Smooth muscle cell of the brain vasculature (primary cell): ENCODE measurements at regions not wholly inside any gene's neighbourhood (a gene's known extent, or its start where the extent isn't known, plus 50 kb on each side); places are given as distances from the start of the nearest gene placed in this dataset.

Experiments
- DNase-seq: peaks from one replicate; pipeline ENCODE4 v3.0.0-alpha.2; 2012; ENCODE audit warnings: low read depth, low spot score

DNA sequence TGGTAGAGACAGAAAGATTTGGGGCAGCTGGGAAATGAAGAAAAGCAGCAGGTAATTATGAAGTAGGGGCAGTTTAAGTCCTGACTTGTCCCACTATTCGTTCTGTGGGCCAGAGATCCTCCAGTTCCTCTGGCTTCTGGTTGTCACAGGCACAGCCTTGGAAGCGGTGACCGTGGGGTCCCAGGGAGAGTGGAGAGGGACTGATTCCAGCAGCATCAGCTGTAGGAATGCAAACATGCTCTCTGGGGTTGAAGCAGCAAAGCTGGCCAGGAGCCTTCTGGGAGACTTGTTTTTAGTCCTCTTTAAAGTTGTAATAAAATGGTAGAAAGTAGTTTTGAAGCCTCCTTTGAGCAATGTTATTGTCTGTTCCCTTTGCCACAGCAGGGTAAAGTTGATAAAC is 488.0 kb downstream of the LMO4 start:
- no peak for DNase-seq

DNA sequence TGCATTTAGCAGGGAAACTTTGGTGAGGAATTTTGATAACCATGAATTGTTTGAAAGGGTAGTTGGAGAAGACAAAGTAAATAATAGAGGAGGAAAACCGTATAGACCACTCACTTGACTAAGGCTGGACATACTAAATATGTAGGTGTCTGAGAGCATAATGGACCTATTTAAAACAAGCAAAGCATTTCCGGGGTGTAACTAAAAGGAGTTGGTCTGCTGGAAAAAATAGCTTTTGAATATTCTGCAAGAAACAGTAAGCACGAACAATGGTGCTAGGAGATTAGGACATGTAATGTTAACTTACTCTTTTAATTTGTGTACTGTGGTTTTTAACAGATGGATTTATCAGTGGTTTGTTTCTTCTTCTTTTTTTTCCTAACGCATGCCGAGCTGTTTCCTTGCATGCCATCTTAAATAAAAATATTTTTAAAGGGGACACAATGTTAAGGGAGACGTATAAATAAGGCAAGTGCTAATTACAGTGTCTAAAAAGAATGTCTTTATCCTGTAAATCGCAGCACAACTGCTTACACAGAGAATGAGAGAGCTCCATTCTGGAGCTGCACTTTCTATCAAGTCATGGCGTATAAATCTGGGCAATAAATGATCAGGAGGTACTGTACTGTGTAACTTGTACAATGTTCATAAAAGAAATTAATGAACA is 492.1 kb downstream of the LMO4 start:
- DNase-seq, result no peak

DNA sequence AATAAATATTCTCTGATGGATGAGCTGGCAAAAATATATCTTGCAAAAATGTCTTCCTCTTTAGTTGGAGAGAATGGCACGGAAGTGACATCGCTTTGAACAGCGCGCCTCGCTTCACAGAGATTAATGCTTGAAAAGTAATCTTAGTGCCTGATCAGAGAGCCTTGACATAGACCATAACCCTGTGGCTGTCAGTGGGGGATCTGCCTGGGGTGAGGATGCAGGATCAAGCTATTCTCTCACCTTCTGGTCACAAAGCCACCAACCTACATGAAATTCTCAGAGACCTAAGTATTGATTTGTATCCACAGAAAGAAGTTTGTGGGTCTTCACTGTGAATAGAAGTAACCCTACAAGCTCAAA is 492.6 kb downstream of the LMO4 start:
- DNase-seq, result no peak

DNA sequence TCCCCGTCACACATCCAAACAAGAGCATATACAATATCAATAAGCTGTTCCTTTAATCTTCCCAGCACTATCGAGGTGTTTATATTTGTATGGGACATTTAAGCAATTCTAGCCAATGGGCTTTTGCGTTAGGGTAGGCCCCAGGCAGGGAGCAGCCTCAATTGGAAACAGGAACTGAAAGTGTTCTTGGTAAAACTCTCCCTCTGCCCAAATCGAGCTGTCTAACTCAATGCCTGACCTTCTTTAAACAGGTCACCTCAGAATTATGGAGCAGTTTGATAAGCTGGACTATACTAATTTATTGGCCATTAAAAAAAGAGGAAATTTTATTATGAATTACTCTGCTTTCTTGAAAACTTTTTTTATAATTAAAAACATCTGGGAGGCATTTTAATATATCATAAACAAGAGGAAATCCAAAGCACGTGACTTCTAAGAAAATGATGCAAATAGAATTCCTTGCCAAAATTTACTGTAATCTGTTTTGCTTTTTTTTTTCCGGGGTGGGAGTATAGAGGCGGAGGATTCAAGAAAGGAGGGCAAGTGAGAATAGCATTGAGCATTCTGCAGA is 498.1 kb downstream of the LMO4 start:
- peak; percentile 54 for DNase-seq

DNA sequence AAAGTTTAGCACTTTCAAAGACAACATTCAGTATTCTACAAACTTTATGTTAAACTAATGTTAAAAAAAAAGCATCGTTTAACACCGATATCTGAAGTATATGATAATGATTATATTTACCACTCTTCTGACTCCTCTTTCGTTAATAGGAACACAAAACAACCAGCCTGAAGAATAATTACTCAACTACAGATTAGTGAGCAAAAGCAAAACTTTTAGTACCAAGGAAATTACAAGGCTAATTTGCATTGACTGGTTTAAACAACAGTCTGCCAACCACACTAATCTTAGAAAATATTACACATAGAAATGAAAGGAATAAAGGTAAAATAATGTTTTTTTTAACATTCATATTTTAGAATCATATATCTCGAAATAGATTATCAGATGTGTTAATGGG is 500.7 kb downstream of the LMO4 start:
- no peak for DNase-seq

DNA sequence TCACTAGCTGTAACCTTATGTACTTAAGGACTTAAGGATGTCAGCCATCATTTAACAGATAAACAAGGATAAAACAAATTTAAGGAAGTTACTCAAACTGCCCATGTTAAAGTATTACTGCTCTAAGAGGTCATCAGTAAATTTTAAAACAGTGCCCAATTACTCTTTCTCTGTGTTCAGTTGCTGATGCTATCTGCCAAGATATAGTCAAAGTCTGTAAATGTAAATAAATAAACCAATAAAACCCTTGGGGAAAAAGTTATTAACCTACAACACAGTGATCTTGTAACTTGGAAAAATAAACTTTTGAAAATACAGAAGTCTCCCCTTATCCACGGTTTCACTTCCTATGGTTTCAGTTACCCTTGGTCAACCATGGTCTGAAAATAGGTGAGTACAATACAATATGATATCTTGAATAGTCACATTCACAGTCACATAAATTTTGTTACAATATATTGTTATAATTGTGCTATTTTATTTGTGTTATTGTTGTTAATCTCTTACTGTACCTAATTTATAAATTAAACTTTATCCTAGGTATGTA is 501.8 kb downstream of the LMO4 start:
- no peak for DNase-seq

DNA sequence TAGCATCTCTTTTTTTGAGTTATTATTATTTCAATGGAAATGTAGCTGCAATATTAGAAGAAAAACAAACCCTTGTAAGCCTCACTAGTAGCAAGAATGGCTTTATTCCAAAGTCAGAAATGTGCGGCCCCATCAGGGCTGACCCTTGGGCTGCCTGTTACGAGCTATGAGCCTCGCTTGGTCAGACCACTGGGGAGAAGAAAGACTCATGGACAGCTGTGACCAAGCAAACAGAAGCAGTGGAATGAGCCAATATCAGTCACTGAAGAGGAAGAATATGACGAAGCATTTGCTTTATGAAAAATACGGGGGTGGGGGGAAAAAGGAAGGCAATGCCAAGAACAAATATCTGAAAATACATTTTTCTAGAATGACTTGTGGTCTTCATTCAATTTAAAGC is 504.5 kb downstream of the LMO4 start:
- DNase-seq, result peak; percentile 29

DNA sequence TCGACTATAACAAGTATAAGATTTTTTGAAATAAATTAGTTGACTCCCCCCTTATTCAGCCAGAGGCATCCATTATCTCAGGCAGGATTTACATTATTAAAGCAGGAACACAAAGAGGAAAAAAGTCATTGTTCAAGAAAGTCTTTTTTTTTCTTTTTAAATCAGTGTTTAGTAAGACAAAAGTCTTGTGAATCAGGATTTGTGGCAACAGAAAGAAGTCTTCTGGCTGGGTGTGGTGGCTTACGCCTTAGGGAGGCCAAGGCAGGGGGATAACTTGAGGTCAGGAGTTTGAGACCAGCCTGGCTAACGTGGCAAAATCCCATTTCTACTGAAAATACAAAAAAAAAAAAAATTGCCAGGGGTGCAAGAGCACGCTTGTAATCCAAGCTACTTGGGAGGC is 505.5 kb downstream of the LMO4 start:
- DNase-seq, result no peak

DNA sequence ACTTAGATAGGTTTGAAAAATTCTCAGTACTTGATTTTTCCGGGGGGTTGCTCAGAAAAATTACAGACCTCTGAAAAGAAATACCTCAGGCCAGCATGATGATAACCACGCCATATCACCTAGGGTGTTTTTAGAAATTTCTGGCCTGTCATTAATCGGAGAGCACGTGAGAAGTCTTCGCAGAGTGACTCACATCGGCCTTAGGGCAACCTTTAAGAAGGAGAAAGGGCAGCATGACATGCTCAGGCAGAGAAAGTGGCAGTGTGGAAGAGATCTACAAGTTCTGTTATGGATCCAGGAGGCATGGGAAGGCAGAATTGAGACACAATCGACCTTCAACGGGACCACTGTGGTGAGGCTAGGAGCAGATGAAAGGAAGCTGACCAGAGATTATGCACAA is 506.3 kb downstream of the LMO4 start:
- no peak for DNase-seq

DNA sequence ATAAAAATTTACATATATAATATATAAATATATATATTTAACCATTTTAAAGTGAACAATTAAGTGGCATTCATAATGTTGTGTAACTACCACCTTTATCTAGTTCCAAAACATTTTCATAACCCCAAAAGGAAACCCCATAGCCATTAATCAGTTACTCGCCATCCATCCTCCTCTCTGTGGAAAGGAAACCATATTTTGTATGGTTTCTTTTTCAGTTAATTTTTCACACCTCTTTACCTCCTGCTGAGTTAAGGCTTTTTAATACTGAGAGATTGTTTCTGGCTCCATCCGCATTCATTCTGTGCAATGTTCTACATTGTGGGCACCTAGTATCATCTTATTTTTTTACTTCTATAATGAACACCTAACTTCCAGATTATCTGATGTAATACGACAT is 512.1 kb downstream of the LMO4 start:
- no peak for DNase-seq

DNA sequence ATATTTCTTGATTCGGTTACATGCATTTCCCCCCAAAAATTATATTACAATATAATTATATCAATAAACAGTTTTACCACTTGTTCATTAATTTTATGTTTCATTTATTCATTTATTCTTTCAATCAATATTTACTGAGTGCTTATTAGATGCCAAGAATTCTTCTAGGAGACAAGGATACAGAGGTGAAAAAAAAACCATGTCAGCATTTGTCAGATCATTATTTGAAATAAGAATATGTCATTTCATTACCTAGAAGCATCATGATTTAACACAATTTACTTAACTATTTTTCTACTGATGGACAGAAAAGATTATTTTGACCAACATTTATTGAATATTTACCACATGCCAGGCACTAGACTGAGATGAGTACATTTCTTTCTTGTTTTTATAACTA is 512.7 kb downstream of the LMO4 start:
- no peak for DNase-seq

DNA sequence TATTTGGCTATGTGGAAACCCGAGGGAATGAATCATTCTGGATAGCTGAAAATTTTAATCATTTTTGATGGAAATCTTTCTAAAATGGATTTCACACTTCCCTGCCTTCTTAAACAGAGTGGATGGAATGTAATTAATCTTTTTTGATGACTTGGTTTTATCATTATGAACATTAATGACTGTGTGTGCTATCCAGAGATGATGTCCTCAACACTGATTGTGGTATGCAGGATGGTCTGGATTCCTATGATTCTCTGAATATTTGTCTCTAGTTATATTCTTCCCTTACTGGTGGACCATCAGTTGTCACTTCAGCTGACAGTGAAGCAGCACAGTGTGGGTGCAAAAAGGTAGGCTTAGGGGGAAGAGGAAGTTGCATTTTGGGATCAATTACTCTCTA is 513.5 kb downstream of the LMO4 start:
- DNase-seq, result no peak

DNA sequence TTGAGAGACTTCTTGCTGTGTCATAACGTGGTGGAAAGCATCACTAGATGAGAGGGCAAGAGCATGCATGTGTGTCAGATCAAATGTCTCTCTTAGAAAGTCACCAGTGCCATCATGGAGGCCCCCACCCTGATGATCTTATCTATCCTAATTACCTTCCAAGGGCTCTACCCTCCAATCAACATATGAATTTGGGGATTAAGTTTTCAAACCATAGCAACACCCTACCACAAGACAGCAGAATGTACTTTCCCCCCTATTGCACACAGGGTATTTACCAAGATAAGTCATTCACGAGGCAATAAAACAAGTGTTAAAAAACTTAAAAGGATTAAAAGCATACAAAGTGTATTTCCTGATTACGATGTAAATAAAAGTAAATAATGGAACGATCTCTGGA is 515.6 kb downstream of the LMO4 start:
- DNase-seq, result no peak

DNA sequence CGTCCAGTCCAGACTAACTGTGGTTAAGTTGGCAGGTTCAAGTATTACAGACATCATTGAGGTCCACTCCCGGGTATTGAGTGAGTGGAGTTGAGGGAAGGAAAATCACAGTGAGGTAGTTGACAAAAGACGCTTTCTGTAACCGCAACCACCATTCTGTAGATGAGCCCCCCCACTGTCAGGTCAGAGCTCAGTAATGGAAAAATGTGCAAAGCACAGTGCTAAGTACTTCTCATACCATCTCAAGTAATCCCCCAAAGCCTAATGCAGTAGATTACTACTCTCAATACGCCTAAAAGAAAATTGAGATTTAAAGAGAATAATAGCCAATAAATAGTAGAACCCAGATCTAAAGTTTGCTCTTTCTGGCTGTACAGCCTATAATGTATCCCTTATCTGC is 522.8 kb downstream of the LMO4 start:
- DNase-seq, result no peak

DNA sequence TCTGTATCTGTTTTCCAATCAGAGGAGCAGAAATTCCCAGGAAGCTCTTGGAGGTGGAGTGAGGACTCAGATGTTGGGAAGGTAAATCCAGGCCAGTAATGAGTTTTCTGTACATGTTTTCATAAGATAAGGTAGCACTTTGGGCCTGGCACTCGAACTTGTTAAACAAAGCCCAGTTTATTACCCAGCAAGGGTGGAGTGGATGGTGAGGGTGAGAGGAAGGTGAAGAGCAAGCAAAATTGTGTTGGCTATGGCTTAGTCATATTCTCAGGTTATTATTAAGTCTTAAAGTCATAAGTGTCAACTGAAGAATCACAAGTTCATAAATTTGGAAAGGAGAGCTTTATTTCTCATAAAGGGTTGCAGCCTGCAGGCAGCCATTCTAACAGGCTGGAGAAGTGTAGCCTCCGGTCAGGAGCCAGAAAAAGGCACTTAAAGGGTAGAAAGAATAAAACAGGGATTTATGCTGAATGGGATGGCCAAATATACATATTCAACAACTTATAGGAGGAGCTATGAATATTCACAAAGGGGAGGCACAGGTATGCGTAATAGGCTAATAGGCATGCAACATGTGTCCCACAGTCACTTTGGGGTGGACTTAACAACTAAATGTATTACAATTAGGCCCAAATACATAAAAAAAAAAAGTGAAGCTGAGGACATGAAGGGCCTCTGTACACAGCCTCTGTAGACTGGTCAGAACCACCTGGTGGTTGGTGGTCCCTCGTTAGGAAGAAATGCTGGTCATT is 523.9 kb downstream of the LMO4 start:
- DNase-seq, result no peak

DNA sequence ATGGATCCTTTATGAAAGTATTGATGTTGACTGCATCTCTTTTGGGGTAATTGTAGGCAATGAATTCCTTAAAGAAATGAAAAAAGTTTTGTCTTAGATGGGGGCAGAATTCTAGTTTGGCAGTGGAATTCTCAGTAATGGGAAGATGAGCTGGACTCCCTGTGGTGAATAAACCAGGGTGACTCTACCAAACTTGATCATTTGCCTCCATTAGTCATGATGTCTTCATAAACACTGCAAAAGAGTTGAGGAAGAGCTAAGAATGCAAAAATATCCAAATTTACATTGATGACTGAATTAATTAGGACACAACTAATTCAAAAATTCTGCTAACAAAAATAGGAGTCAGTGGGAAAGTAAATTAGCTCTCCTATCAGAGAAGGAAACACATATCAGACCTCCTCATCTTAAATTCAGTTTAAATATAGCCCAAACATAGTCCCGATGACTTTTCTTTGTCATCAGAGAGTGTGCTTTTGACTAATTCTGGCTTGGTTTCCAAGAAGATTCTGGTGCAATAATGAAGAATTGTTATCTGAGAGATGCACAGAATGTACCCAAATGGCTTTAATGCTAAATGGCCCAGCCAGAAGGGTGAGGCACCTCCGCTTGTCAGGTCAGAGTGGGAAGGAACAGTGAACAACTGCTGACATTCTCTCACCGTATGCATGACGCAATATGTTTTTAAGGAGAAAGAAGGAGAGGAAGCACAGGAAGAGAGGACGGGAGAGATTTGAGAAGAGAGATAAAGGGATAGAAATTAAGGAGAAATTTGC is 525.1 kb downstream of the LMO4 start:
- DNase-seq, result no peak

DNA sequence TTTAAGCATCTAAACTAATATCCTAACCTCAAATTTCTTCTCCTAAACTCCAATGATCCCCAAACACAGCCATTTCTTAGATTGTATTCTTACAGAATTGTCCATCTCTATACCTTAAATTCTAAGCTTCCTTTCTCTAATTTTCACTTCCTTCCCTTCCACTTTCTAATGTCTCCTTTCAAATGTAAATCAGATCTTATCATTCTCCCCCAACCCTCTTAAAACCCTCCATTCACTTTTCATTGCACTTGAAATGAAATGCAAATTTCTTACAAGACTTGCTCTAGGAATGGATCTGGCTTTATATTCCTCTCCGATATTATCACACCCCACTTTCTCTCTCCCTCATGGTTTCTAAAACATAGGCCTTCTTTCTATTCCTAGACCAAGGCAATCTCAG is 534.6 kb downstream of the LMO4 start:
- DNase-seq, result no peak

DNA sequence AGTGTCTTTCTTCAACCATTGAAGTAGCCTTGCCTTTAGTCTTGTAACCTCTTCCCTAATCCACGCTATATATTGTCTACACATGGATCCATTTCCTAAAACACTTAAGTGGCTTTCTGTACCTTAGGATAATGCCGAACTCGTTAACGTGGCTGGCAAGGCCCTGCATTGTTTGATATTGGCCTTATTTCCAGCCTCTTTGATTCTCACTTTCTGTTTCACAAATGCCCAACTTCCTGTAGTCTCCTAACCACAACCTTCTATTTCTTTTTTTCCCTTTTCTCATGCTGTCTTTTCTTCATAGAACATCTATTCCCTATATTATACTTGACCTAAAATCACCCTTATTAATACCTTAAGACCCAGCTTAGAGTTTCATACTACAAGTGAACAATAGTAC is 536.0 kb downstream of the LMO4 start:
- no peak for DNase-seq

DNA sequence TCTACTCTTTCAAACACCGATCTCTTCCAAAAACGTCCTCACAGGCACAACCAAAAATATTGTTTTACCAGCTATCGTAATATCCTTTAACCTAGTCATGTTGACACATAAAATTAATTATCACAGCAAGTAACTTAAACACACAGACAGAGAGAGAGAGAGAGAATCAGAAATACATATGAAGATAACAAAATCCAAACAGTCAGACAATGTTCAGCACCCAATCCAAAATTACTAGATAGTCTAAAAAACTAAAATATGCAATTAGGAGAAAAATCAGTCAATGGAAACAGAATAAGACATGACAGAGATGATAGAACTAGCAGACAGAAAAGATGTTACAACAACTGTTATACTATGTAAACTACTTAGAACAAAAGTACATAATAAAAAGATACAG is 537.7 kb downstream of the LMO4 start:
- DNase-seq, result no peak

DNA sequence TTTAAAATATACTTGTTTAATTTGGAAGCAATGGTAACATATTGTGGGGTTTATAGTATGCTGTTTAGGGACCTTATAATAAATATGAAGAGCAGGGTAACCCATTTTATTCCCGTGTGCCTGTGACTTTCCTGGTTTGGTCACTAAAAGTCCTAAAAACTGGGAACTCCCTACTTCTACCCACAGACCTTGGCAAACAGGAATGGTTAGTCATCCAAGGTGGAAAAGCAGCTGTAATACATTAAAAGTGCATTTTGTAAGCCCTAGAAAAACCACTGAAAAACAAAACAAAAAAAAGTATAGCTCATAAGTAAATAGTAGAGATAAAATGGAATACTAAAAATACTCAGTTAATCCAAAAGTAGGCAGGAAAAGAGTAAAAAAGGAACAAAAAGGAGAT is 538.9 kb downstream of the LMO4 start:
- no peak for DNase-seq

DNA sequence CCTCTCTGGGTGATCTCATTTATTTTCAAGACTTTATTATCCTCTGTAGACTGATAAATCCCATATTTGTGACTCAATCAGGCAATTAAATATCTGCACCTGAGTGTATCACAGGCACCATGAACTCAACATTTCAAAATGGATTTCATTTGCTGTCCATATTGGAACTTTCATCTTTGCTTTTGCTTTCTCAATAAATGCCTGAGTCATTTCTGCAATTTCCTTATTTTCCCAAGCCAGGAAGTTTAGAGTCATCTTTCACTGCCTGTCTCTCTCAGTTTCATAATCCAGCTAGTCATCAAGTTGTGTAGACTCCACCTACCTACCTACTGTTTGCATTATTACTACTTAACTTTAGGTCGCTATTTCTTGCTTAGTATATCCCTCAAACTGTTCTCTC is 540.9 kb downstream of the LMO4 start:
- DNase-seq, result no peak

DNA sequence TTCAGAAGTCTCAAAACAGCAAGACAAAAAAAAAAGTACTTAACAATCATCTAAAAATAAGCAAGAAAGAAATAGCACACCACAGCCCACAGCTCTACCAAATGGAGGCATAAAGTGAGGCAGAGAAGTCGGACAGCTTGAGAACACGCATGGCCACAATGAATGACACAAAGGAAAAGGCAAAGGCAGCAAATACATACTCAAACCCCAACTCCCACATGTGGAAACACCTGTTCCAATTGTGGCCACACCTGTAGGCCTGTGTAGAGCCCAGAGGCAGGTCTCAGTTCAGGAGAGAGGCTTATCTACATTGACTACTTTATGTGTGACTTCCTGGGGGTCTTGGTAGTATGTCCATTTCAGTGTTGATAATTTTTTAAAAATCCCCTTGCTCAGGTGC is 543.5 kb downstream of the LMO4 start:
- no peak for DNase-seq
